ENCODE measurements at regions not wholly inside any gene's neighbourhood (a gene's known extent, or its start where the extent isn't known, plus 50 kb on each side); places are given as distances from the start of the nearest gene placed in this dataset.

- no peak overlapping the region for H3K27ac ChIP-seq
- no peaks in the 10 kb centered on the region for H3K9me3 ChIP-seq
- intact Hi-C loops (cut with DNase I; ENCODE audit: low total_unique reads), result no loop called here
- TF ChIP-seq POLR2A (IDR thresholded peaks at IDR 0.05) (no peak), POLR2AphosphoS5 (IDR thresholded peaks at IDR 0.05) (no peak), EP300 (IDR thresholded peaks at IDR 0.05; ENCODE audit: low read depth) (no peak), CTCF (IDR thresholded peaks at IDR 0.05) (no peak)
- H3K4me3 ChIP-seq, result no peak overlapping the region
- H3K4me1 ChIP-seq, result no peaks in the 10 kb centered on the region
- in situ Hi-C loops (cut with MboI; ENCODE audit: low pct_ligation_motif_present in 1 of 4, low pct_unique_long_range_greater_than_20kb in 1 of 4, low sequenced_read_pairs in 3 of 4), result no loop called here
- H3K36me3 ChIP-seq, result no peaks in the 10 kb centered on the region
- H3K27me3 ChIP-seq, result no peaks in the 10 kb centered on the region
- no peak for DNase-seq
Observed at GRCh38 chr18:41145516-41145915, 809.5 kb upstream of the PIK3C3 start.

GRCh38 chr18:41144441-41144840 is 810.6 kb upstream of the PIK3C3 start:
- Histone ChIP-seq H3K4me1 (no peaks in the 10 kb centered on the region), H3K9me3 (no peaks in the 10 kb centered on the region), H3K27me3 (no peaks in the 10 kb centered on the region), H3K27ac (no peak overlapping the region), H3K4me3 (no peak overlapping the region), H3K36me3 (no peaks in the 10 kb centered on the region)
- WGBS, 2 donors (ENCODE audit: low coverage in 1 of 2), result 44 to 83% methylated on average over 1 of the region's 1 CpG
- TF ChIP-seq POLR2AphosphoS5 (IDR thresholded peaks at IDR 0.05) (no peak), EP300 (IDR thresholded peaks at IDR 0.05; ENCODE audit: low read depth) (no peak), POLR2A (IDR thresholded peaks at IDR 0.05) (no peak), CTCF (IDR thresholded peaks at IDR 0.05) (no peak)
- intact Hi-C loops (cut with DNase I; ENCODE audit: low total_unique reads), result no loop called here
- no peak for DNase-seq
- in situ Hi-C loops (cut with MboI; ENCODE audit: low pct_ligation_motif_present in 1 of 4, low pct_unique_long_range_greater_than_20kb in 1 of 4, low sequenced_read_pairs in 3 of 4), result no loop called here

- H3K4me3 ChIP-seq, result no peak overlapping the region
- WGBS, 2 donors (ENCODE audit: low coverage in 1 of 2), result 65 to 72% methylated on average over 3 of the region's 3 CpGs
- no peak for TF ChIP-seq POLR2A (IDR thresholded peaks at IDR 0.05)
- no peak for TF ChIP-seq CTCF (IDR thresholded peaks at IDR 0.05)
- no peak for TF ChIP-seq POLR2AphosphoS5 (IDR thresholded peaks at IDR 0.05)
- TF ChIP-seq EP300 (IDR thresholded peaks at IDR 0.05; ENCODE audit: low read depth), result no peak
- no peak for DNase-seq
- H3K4me1 ChIP-seq, result no peaks in the 10 kb centered on the region
- intact Hi-C loops (cut with DNase I; ENCODE audit: low total_unique reads) (no loop called here), in situ Hi-C loops (cut with MboI; ENCODE audit: low pct_ligation_motif_present in 1 of 4, low pct_unique_long_range_greater_than_20kb in 1 of 4, low sequenced_read_pairs in 3 of 4) (no loop called here)
- H3K9me3 ChIP-seq, result no peaks in the 10 kb centered on the region
- no peaks in the 10 kb centered on the region for H3K27me3 ChIP-seq
- no peaks in the 10 kb centered on the region for H3K36me3 ChIP-seq
- no peak overlapping the region for H3K27ac ChIP-seq
Observed at GRCh38 chr18:41140506-41140905, 814.5 kb upstream of the PIK3C3 start.

- in situ Hi-C loops (cut with MboI; ENCODE audit: low pct_ligation_motif_present in 1 of 4, low pct_unique_long_range_greater_than_20kb in 1 of 4, low sequenced_read_pairs in 3 of 4) (no loop called here), intact Hi-C loops (cut with DNase I; ENCODE audit: low total_unique reads) (no loop called here)
- DNase-seq, result no peak
- Histone ChIP-seq H3K36me3 (no peaks in the 10 kb centered on the region), H3K4me1 (no peaks in the 10 kb centered on the region), H3K4me3 (no peak overlapping the region), H3K9me3 (no peaks in the 10 kb centered on the region), H3K27me3 (no peaks in the 10 kb centered on the region), H3K27ac (no peak overlapping the region)
- TF ChIP-seq EP300 (IDR thresholded peaks at IDR 0.05; ENCODE audit: low read depth) (no peak), POLR2A (IDR thresholded peaks at IDR 0.05) (no peak), POLR2AphosphoS5 (IDR thresholded peaks at IDR 0.05) (no peak), CTCF (IDR thresholded peaks at IDR 0.05) (no peak)
- 40 to 44% methylated on average over 1 of the region's 1 CpG for WGBS, 2 donors (ENCODE audit: low coverage in 1 of 2)
Observed at GRCh38 chr18:41135146-41135545, 819.9 kb upstream of the PIK3C3 start.
